Astrocyte (in vitro differentiated cells and primary cell): ENCODE measurements at regions not wholly inside any gene's neighbourhood (a gene's known extent, or its start where the extent isn't known, plus 50 kb on each side); places are given as distances from the start of the nearest gene placed in this dataset.

Experiments
- EZH2 ChIP-seq: IDR thresholded peaks from 2 replicates; pipeline ENCODE4 v1.6.1; 2012; ENCODE audit warnings: mild to moderate bottlenecking, low read length, inconsistent platforms; ENCODE audit not compliant: insufficient read depth
- TF ChIP-seq, protein P1 (sequence below): IDR thresholded peaks from 2 replicates; pipeline ENCODE4 v1.5.1; 2011; ENCODE audit warnings: low read depth, mild to moderate bottlenecking, inconsistent platforms, low read length, moderate library complexity; ENCODE audit not compliant: insufficient read depth

DNA sequence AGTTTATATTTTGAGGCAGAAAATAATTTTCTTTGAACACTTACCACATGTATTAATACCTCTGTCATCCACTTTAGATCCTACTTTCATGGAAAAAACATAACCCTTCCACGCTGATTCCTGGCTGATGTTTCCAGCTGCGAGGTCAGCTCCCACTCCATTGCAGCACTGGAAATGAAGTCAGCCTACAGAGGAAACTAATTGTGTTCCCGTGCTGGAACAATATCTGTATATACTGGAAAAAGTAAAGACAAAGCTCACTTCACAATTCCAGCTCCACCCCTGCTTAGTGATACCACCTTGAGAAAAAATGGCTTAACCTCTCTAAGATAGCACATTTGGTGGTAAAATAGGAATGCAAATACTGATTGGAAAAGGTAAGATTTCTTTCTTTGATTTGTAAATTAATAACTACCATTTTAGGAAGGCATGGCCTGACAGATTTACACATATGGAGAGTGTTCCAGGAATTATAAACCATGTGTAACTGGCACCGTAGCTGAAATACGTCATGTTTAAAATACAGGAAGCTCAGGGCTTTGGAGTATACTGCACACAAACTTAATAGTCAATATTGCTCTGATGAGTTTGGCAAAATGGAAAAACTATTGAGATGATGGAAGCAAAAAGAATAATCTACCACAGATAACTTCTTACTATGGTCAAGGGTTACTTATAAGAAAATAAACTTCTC, 90.0 kb downstream of the TRIB2 start:
- TF ChIP-seq, protein P1, sequence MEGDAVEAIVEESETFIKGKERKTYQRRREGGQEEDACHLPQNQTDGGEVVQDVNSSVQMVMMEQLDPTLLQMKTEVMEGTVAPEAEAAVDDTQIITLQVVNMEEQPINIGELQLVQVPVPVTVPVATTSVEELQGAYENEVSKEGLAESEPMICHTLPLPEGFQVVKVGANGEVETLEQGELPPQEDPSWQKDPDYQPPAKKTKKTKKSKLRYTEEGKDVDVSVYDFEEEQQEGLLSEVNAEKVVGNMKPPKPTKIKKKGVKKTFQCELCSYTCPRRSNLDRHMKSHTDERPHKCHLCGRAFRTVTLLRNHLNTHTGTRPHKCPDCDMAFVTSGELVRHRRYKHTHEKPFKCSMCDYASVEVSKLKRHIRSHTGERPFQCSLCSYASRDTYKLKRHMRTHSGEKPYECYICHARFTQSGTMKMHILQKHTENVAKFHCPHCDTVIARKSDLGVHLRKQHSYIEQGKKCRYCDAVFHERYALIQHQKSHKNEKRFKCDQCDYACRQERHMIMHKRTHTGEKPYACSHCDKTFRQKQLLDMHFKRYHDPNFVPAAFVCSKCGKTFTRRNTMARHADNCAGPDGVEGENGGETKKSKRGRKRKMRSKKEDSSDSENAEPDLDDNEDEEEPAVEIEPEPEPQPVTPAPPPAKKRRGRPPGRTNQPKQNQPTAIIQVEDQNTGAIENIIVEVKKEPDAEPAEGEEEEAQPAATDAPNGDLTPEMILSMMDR = no peak
- TF ChIP-seq EZH2 = no peak
